Stimulated activated effector memory CD8-positive, alpha-beta T cell treated with anti-CD3 and anti-CD28 coated beads, Interleukin-12 subunit alpha, Interleukin-12 subunit beta, amount 100 ng/mL, for 72 hours (primary cell): ENCODE measurements at regions not wholly inside any gene's neighbourhood (a gene's known extent, or its start where the extent isn't known, plus 50 kb on each side); places are given as distances from the start of the nearest gene placed in this dataset.
"Not testable (repeated sequence)": the region's sequence is repeated elsewhere in the genome, so short reads cannot be mapped to it uniquely, and the experiment has no call there.

ENCODE experiments used
- ATAC-seq: fragments of 150-1000 bp; cut with Tn5 transposase; 2 replicates; pipeline ENCODE4 v1.10.0; 2021
- DNase-seq, 2 donors: peaks; one replicate each; pipeline ENCODE4 v3.0.0; 2021 to 2022; ENCODE audit warnings: low spot score in 2 of 2
- H3K27ac Mint-ChIP-seq: one replicate; pipeline ENCODE4 v1.8.0; 2022; ENCODE audit warnings: mild to moderate bottlenecking, mixed read lengths
- H3K36me3 Mint-ChIP-seq: one replicate; pipeline ENCODE4 v1.8.0; 2022; ENCODE audit warnings: mild to moderate bottlenecking, mixed read lengths
- H3K4me1 Mint-ChIP-seq: one replicate; pipeline ENCODE4 v1.8.0; 2022; ENCODE audit warnings: mixed read lengths
- H3K4me3 Mint-ChIP-seq: one replicate; pipeline ENCODE4 v1.8.0; 2022; ENCODE audit warnings: mild to moderate bottlenecking, mixed read lengths
- H3K9me3 Mint-ChIP-seq: one replicate; pipeline ENCODE4 v1.8.0; 2022; ENCODE audit warnings: mixed read lengths

DNA sequence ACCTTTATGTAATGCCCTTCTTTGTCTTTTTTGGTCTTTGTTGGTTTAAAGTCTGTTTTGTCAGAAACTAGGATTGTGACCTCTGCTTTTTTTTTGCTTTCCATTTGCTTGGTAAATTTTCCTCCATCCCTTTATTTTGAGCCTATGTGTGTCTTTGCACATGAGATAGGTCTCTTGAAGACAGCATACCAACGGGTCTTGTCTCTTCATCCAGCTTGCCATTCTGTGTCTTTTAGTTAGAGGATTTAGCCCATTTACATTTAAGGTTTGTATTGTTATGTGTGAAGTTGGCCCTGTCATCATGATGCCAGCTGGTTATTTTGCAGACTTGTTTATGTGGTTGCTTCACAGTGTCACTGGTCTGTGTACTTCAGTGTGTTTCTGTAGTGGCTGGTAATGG, 91.6 kb upstream of the NR3C2 start:
- H3K9me3 Mint-ChIP-seq = peaks cover 17% of the 10 kb centered on the region
- not testable (repeated sequence) for H3K4me3 Mint-ChIP-seq, H3K4me1 Mint-ChIP-seq, H3K36me3 Mint-ChIP-seq, ATAC-seq, DNase-seq, H3K27ac Mint-ChIP-seq

DNA sequence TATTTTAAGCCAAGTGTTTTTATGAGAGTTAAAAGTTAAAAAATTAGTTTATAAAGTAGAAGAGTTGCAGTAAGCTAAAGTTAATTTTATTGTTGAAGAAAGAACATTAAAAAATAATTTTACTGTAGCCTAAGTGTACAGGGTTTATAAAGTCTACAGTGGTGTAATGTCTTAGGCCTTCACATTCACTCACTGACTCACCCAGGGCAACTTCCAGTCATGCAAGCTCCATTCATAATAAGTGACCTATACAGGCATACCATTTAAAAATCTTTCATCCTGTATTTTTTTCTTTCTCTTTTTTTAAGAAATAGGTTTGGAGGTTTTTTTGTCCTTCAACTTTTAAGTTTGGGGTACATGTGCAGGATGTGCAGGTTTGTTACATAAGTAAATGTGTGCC, 87.9 kb upstream of the NR3C2 start:
- ATAC-seq = no peak

DNA sequence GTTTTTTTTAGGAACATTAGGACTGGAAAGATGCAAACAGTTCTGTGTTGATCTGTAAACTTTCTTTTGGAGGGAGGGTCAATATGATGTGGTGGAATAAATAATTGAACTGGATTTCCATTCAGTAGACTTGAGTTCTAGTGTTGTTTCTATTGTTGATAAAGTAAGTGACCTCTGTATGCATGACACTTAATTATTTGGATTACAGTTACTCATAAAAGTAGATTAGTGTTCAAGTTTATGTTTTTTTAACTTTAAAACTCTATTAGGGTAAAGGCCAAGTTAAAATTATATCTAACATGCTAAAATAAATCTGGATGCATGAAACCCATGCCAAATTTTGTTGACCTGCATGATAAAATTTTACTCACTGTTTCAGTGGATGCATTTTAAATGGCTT, 85.4 kb upstream of the NR3C2 start:
- Mint-ChIP-seq H3K9me3 (peaks cover 4% of the 10 kb centered on the region), H3K4me1 (no peaks in the 10 kb centered on the region), H3K36me3 (no peaks in the 10 kb centered on the region), H3K4me3 (no peak overlapping the region), H3K27ac (no peak overlapping the region)
- no peak for DNase-seq
- ATAC-seq = no peak

More for the DNA sequence above, 87.9 kb upstream of the NR3C2 start:
- no peaks in the 10 kb centered on the region for H3K4me1 Mint-ChIP-seq
- no peaks in the 10 kb centered on the region for H3K36me3 Mint-ChIP-seq
- no peak overlapping the region for H3K27ac Mint-ChIP-seq
- DNase-seq = no peak
- no peak overlapping the region for H3K4me3 Mint-ChIP-seq
- H3K9me3 Mint-ChIP-seq = peaks cover 21% of the 10 kb centered on the region

- DNase-seq (no peak), ATAC-seq (no peak)
- Mint-ChIP-seq H3K4me1 (no peaks in the 10 kb centered on the region), H3K27ac (no peak overlapping the region), H3K36me3 (no peaks in the 10 kb centered on the region), H3K4me3 (no peak overlapping the region), H3K9me3 (peaks cover 4% of the 10 kb centered on the region)
These were observed 80.8 kb upstream of the NR3C2 start for GRCh38 chr4:148522995-148523394.

GRCh38 chr4:148515248-148515647, 73.0 kb upstream of the NR3C2 start:
- DNase-seq (no peak), ATAC-seq (no peak)
- no peak overlapping the region for H3K27ac Mint-ChIP-seq
- no peak overlapping the region for H3K4me3 Mint-ChIP-seq
- no peaks in the 10 kb centered on the region for H3K4me1 Mint-ChIP-seq
- no peaks in the 10 kb centered on the region for H3K36me3 Mint-ChIP-seq
- H3K9me3 Mint-ChIP-seq = peaks cover 4% of the 10 kb centered on the region

GRCh38 chr4:148514581-148514980, 72.4 kb upstream of the NR3C2 start:
- no peaks in the 10 kb centered on the region for H3K36me3 Mint-ChIP-seq
- H3K4me3 Mint-ChIP-seq = no peak overlapping the region
- ATAC-seq (no peak), DNase-seq (no peak)
- no peaks in the 10 kb centered on the region for H3K4me1 Mint-ChIP-seq
- H3K9me3 Mint-ChIP-seq = peaks cover 4% of the 10 kb centered on the region
- H3K27ac Mint-ChIP-seq = no peak overlapping the region

GRCh38 chr4:148514041-148514440, 71.8 kb upstream of the NR3C2 start:
- no peak overlapping the region for H3K4me3 Mint-ChIP-seq
- no peaks in the 10 kb centered on the region for H3K36me3 Mint-ChIP-seq
- H3K9me3 Mint-ChIP-seq = peaks cover 4% of the 10 kb centered on the region
- H3K4me1 Mint-ChIP-seq = no peaks in the 10 kb centered on the region
- no peak overlapping the region for H3K27ac Mint-ChIP-seq
- DNase-seq (no peak), ATAC-seq (no peak)

DNA sequence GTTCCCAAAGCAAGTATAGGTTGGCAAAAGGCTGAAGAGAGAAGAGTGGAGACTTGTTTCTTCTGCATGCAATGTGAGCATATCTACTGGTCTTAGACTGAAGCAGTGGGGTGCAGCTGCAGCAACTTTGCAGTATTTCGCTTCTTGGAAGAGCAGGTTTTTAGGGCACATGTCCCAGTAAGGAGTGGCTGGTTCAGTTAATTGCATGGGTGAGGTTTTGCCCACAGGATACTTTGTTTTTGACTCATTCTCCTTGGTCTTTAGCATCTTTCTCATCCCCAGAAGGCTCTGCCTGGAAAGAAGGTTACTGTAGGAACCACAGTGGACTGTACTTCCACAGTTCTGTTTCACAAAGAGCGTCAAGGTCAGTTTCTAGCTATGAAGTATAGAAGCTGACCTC, 68.0 kb upstream of the NR3C2 start:
- H3K4me1 Mint-ChIP-seq = no peaks in the 10 kb centered on the region
- no peak for DNase-seq

DNA sequence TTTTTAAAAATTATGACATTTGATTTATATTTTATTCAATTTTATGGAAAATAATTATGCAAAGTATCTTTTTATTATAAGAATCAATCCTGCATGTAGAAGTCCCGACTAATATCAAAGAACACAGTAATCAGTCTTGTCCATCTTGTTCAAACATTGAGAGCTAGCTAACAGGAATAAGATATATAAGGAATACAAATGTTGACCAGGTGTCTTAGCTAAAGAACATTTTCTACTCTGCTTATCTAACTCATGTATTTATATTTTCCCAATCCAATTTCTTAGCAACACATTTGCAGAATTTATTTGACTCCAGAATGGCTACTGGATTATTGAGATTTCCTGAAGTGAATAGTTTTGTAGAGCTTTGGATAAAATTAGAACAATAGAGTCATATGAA, 61.5 kb upstream of the NR3C2 start:
- H3K27ac Mint-ChIP-seq = no peak overlapping the region
- H3K36me3 Mint-ChIP-seq = no peaks in the 10 kb centered on the region
- no peaks in the 10 kb centered on the region for H3K9me3 Mint-ChIP-seq
- no peak overlapping the region for H3K4me3 Mint-ChIP-seq
- H3K4me1 Mint-ChIP-seq = no peaks in the 10 kb centered on the region
- no peak for DNase-seq
- no peak for ATAC-seq

More for the DNA sequence above, 68.0 kb upstream of the NR3C2 start:
- Mint-ChIP-seq H3K36me3 (no peaks in the 10 kb centered on the region), H3K4me3 (no peak overlapping the region), H3K9me3 (no peaks in the 10 kb centered on the region), H3K27ac (no peak overlapping the region)
- no peak for ATAC-seq

DNA sequence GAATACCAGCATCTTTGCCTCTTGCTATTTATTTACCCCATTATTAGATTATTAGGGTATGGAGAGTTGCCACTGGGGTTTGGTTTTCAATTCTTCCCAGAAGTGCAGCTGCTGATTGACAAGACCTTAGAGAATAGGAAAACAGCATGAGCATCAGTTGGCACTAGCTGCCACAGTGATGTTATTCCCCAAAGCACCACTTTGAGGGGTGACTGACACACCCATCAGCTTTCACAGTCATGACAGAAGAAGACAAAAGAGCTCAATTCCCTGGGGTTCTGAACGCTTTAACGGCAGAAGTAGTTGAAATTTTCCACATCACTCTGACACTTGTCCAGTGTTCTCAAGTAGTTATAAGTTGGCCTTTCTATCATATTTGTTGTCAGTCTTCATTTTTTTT, 55.0 kb upstream of the NR3C2 start:
- Mint-ChIP-seq H3K4me3 (no peak overlapping the region), H3K4me1 (no peaks in the 10 kb centered on the region), H3K27ac (no peak overlapping the region), H3K9me3 (no peaks in the 10 kb centered on the region), H3K36me3 (no peaks in the 10 kb centered on the region)
- ATAC-seq (no peak), DNase-seq (no peak)

DNA sequence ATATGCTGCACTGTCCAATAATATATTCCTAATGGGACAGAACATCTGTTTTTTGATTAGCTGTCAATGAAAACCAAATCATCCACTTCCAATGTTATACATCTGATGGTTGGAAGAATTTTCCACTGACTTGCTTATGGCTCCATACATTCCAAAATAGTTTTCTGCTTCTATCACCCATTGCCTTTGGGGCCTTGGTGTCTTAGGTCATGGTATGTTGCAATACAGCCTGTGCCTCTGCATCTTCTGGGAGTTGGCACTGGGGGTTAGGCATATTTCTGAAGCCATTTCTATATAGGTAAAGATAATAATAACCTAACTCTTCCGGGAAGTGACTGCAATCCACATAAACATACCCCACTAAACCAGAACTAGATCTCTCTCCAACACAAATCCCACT, 53.2 kb upstream of the NR3C2 start:
- no peak for DNase-seq
- no peak overlapping the region for H3K4me3 Mint-ChIP-seq
- H3K36me3 Mint-ChIP-seq = no peaks in the 10 kb centered on the region
- no peaks in the 10 kb centered on the region for H3K9me3 Mint-ChIP-seq
- ATAC-seq = no peak
- H3K27ac Mint-ChIP-seq = no peak overlapping the region
- H3K4me1 Mint-ChIP-seq = no peaks in the 10 kb centered on the region
